Caco-2 (cell line): ENCODE measurements at regions not wholly inside any gene's neighbourhood (a gene's known extent, or its start where the extent isn't known, plus 50 kb on each side); places are given as distances from the start of the nearest gene placed in this dataset.

Experiments
- BruUV-seq: library from RNA; stranded (reverse); fragments of 400-500 nt; replicated peaks from 2 replicates; lab custom pipeline; 2021; lab: Mats Ljungman, UMichigan
- CTCF ChIA-PET: fragments of 300-600 bp; sonication (Branson Sonifier 250); formaldehyde crosslinking; loops from one replicate; lab custom pipeline; 2022; ENCODE audit warnings: antibody characterized with exemption; lab: Charles Lee
- POLR2A ChIA-PET: fragments of 300-600 bp; sonication (Branson Sonifier 250); formaldehyde crosslinking; loops from one replicate; lab custom pipeline; 2022; ENCODE audit warnings: antibody characterized with exemption; lab: Charles Lee
- DNase-seq, 2 experiments: peaks; one replicate each; pipeline versions ENCODE4 v3.0.0 to v3.0.0-alpha.2; 2020 to 2022
- H3K27me3 ChIP-seq: replicated peaks from 2 replicates; pipeline ENCODE4 v1.6.0; 2011; ENCODE audit warnings: low read length; ENCODE audit not compliant: control insufficient read depth, insufficient read depth
- H3K36me3 ChIP-seq: 2 replicates; pipeline ENCODE4 v1.5.1; 2011; ENCODE audit warnings: low read length; ENCODE audit not compliant: control insufficient read depth, insufficient read depth
- H3K4me1 ChIP-seq: fragments of 250-450 bp; sonication (Bioruptor Pico); 2 replicates; pipeline ENCODE4 v1.5.1; 2020; ENCODE audit warnings: mild to moderate bottlenecking
- H3K4me3 ChIP-seq: 2 replicates; pipeline ENCODE4 v1.5.1; 2011; ENCODE audit warnings: low read depth, mild to moderate bottlenecking, control low read depth, low read length
- H3K9me3 ChIP-seq: fragments of 250-450 bp; sonication (Bioruptor Pico); 2 replicates; pipeline ENCODE4 v1.5.1; 2020; ENCODE audit warnings: mild to moderate bottlenecking, moderate library complexity
- H3K27ac Mint-ChIP-seq: one replicate; pipeline ENCODE4 v1.8.0; 2022; ENCODE audit warnings: mixed read lengths; ENCODE audit not compliant: unreplicated experiment
- H3K27me3 Mint-ChIP-seq: one replicate; pipeline ENCODE4 v1.8.0; 2022; ENCODE audit warnings: mixed read lengths; ENCODE audit not compliant: insufficient read depth, unreplicated experiment
- H3K36me3 Mint-ChIP-seq: one replicate; pipeline ENCODE4 v1.8.0; 2022; ENCODE audit warnings: mild to moderate bottlenecking, mixed read lengths; ENCODE audit not compliant: insufficient read depth, unreplicated experiment
- H3K4me1 Mint-ChIP-seq: one replicate; pipeline ENCODE4 v1.8.0; 2022; ENCODE audit warnings: low read depth, mixed read lengths; ENCODE audit not compliant: unreplicated experiment
- H3K4me3 Mint-ChIP-seq: one replicate; pipeline ENCODE4 v1.8.0; 2022; ENCODE audit warnings: mild to moderate bottlenecking, moderate library complexity, mixed read lengths; ENCODE audit not compliant: unreplicated experiment
- H3K9me3 Mint-ChIP-seq: one replicate; pipeline ENCODE4 v1.8.0; 2022; ENCODE audit warnings: mixed read lengths; ENCODE audit not compliant: unreplicated experiment
- intact Hi-C: fragments of 100-400 bp; cut with micrococcal nuclease; formaldehyde crosslinking; loops from one replicate; pipeline ENCODE4 v1.10.0; 2022; ENCODE audit not compliant: unreplicated experiment
- TF ChIP-seq, protein P1 (sequence below), 2 experiments: fragments of 200-600 bp in 1 of 2; IDR thresholded peaks; 1 replicate in 1 of 2; 2 replicates in 1 of 2; pipeline versions ENCODE4 v1.5.1 to v1.8.0; 2011 to 2022; ENCODE audit warnings: antibody characterized with exemption in 1 of 2, control low read depth in 1 of 2, inconsistent platforms in 1 of 2, low read depth in 1 of 2, low read length in 1 of 2, mild to moderate bottlenecking in 1 of 2, moderate library complexity in 1 of 2; ENCODE audit not compliant: insufficient read depth in 1 of 2, severe bottlenecking in 1 of 2, unreplicated experiment in 1 of 2

DNA sequence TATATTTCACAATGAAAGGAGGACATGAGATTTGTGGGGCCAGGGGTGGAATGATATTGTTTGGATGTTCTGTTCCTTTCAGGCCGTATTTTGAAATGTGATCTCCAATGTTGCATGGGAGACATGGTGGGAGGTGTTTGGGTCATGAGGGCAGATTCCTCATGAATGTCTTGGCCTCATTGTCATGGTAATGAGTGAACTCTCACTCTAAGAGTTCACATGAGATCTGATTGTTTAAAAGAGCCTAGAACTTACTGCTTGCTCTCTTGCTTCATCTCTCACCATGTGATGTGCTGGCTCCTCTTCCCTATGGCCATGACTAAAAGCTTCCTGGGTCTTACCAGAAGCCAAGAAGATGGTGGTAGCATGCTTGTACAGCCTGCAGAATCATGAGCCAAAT lies 1183.0 kb downstream of the TECRL start:
- no peaks in the 10 kb centered on the region for H3K36me3 Mint-ChIP-seq
- TF ChIP-seq, protein P1, sequence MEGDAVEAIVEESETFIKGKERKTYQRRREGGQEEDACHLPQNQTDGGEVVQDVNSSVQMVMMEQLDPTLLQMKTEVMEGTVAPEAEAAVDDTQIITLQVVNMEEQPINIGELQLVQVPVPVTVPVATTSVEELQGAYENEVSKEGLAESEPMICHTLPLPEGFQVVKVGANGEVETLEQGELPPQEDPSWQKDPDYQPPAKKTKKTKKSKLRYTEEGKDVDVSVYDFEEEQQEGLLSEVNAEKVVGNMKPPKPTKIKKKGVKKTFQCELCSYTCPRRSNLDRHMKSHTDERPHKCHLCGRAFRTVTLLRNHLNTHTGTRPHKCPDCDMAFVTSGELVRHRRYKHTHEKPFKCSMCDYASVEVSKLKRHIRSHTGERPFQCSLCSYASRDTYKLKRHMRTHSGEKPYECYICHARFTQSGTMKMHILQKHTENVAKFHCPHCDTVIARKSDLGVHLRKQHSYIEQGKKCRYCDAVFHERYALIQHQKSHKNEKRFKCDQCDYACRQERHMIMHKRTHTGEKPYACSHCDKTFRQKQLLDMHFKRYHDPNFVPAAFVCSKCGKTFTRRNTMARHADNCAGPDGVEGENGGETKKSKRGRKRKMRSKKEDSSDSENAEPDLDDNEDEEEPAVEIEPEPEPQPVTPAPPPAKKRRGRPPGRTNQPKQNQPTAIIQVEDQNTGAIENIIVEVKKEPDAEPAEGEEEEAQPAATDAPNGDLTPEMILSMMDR (IDR thresholded peaks at IDR 0.05; ENCODE audit: insufficient read depth in 1 of 2, low read depth in 1 of 2, low read length in 1 of 2, severe bottlenecking in 1 of 2, unreplicated experiment in 1 of 2) = no peak
- H3K27me3 Mint-ChIP-seq = no peaks in the 10 kb centered on the region
- CTCF ChIA-PET = no interaction called here
- H3K4me3 ChIP-seq = no peak overlapping the region
- no peaks in the 10 kb centered on the region for H3K9me3 ChIP-seq
- no peaks in the 10 kb centered on the region for H3K4me1 ChIP-seq
- no peak overlapping the region for H3K27ac Mint-ChIP-seq
- no peaks in the 10 kb centered on the region for H3K4me1 Mint-ChIP-seq
- intact Hi-C loops = no loop called here
- no TSS peak for BruUV-seq
- POLR2A ChIA-PET = no interaction called here
- no peaks in the 10 kb centered on the region for H3K9me3 Mint-ChIP-seq
- no peak for DNase-seq
- no peak overlapping the region for H3K4me3 Mint-ChIP-seq
- H3K27me3 ChIP-seq = no peaks in the 10 kb centered on the region
- no peaks in the 10 kb centered on the region for H3K36me3 ChIP-seq

DNA sequence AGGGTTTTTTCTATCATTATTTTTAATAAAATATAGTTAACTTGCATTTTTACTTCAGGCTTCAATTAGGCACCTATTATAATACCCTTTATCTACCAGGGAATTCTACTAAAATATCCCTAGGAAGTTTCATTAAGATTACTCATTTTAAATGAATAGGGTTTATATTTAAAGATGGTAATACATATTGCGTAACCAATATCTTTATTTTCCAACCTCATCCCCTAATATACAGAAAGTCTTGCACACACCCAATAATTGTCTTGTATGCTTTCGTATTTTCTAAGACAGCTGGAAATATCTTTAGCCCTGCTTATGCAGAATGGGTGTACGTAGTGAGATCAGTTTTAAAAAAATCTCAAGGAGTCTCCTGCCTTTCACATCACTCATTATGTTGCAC lies 1186.8 kb downstream of the TECRL start:
- H3K36me3 ChIP-seq = no peaks in the 10 kb centered on the region
- no peaks in the 10 kb centered on the region for H3K27me3 Mint-ChIP-seq
- H3K27me3 ChIP-seq = no peaks in the 10 kb centered on the region
- ChIA-PET POLR2A (no interaction called here), CTCF (no interaction called here)
- TF ChIP-seq, protein P1 (IDR thresholded peaks at IDR 0.05; ENCODE audit: insufficient read depth in 1 of 2, low read depth in 1 of 2, low read length in 1 of 2, severe bottlenecking in 1 of 2, unreplicated experiment in 1 of 2) = no peak
- H3K4me3 ChIP-seq = no peak overlapping the region
- BruUV-seq = no TSS peak
- intact Hi-C loops = no loop called here
- H3K36me3 Mint-ChIP-seq = no peaks in the 10 kb centered on the region
- no peak overlapping the region for H3K27ac Mint-ChIP-seq
- no peak for DNase-seq
- H3K9me3 ChIP-seq = no peaks in the 10 kb centered on the region
- no peaks in the 10 kb centered on the region for H3K9me3 Mint-ChIP-seq
- no peaks in the 10 kb centered on the region for H3K4me1 Mint-ChIP-seq
- H3K4me3 Mint-ChIP-seq = no peak overlapping the region
- H3K4me1 ChIP-seq = no peaks in the 10 kb centered on the region

DNA sequence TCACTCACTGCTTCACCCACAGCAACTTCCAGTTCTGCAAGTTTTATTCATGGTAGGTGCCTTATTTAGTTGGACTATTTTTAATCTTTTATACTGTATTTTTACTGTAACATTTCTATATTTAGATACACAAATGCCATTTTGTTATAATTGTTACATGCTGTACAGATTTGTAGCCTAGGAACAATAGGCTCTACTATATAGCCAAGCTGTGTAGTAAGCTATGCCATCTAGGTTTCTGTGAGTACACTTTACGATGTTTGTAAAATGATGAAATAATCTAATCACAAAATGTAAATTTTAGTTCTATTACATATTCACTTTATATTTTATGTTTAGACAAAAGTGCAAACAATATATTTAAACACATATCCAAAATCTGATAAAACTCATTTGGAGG lies 1187.8 kb downstream of the TECRL start:
- Mint-ChIP-seq H3K4me1 (no peaks in the 10 kb centered on the region), H3K36me3 (no peaks in the 10 kb centered on the region), H3K4me3 (no peak overlapping the region), H3K27ac (no peak overlapping the region), H3K9me3 (peaks cover 9% of the 10 kb centered on the region), H3K27me3 (no peaks in the 10 kb centered on the region)
- Histone ChIP-seq H3K36me3 (no peaks in the 10 kb centered on the region), H3K4me1 (no peaks in the 10 kb centered on the region), H3K27me3 (no peaks in the 10 kb centered on the region), H3K9me3 (no peaks in the 10 kb centered on the region), H3K4me3 (no peak overlapping the region)
- CTCF ChIA-PET = no interaction called here
- no peak for DNase-seq
- POLR2A ChIA-PET = no interaction called here
- TF ChIP-seq, protein P1 (IDR thresholded peaks at IDR 0.05; ENCODE audit: insufficient read depth in 1 of 2, low read depth in 1 of 2, low read length in 1 of 2, severe bottlenecking in 1 of 2, unreplicated experiment in 1 of 2) = no peak
- intact Hi-C loops = no loop called here
- BruUV-seq = no TSS peak
